Stimulated activated CD8-positive, alpha-beta memory T cell treated with anti-CD3 and anti-CD28 coated beads, Interleukin-7, amount 100 ng/mL, for 48 hours (primary cell): ENCODE measurements at regions not wholly inside any gene's neighbourhood (a gene's known extent, or its start where the extent isn't known, plus 50 kb on each side); places are given as distances from the start of the nearest gene placed in this dataset.

Experiments used
- DNase-seq, 2 donors: peaks; one replicate each; pipeline ENCODE4 v3.0.0-alpha.2; 2020; ENCODE audit warnings: low read depth in 1 of 2; ENCODE audit errors: extremely low read depth in 1 of 2

GRCh38 chr11:79902493-79902892 lies 461.7 kb upstream of the TENM4 start:
- no peak for DNase-seq

- no peak for DNase-seq
Observed at GRCh38 chr11:79897896-79898295, 457.1 kb upstream of the TENM4 start.

- no peak for DNase-seq
Observed at GRCh38 chr11:79896258-79896657, 455.4 kb upstream of the TENM4 start.

- DNase-seq: no peak
Observed at GRCh38 chr11:79894111-79894510, 453.3 kb upstream of the TENM4 start.

- no peak for DNase-seq
Observed at GRCh38 chr11:79890272-79890671, 449.4 kb upstream of the TENM4 start.

- DNase-seq: no peak
Observed at GRCh38 chr11:79864882-79865281, 424.1 kb upstream of the TENM4 start.

- DNase-seq: no peak
Observed at GRCh38 chr11:79860336-79860735, 419.5 kb upstream of the TENM4 start.

GRCh38 chr11:79857377-79858214 lies 416.8 kb upstream of the TENM4 start:
- no peak for DNase-seq

GRCh38 chr11:79852176-79852575 lies 411.3 kb upstream of the TENM4 start:
- DNase-seq: no peak

GRCh38 chr11:79845002-79845709 lies 404.3 kb upstream of the TENM4 start:
- no peak for DNase-seq

GRCh38 chr11:79834015-79834414 lies 393.2 kb upstream of the TENM4 start:
- no peak for DNase-seq

- no peak for DNase-seq
Observed at GRCh38 chr11:79830446-79830845, 389.6 kb upstream of the TENM4 start.

GRCh38 chr11:79829891-79830290 lies 389.1 kb upstream of the TENM4 start:
- no peak for DNase-seq

GRCh38 chr11:79822766-79823165 lies 381.9 kb upstream of the TENM4 start:
- DNase-seq: no peak

- no peak for DNase-seq
Observed at GRCh38 chr11:79813551-79813950, 372.7 kb upstream of the TENM4 start.

- DNase-seq: no peak
Observed at GRCh38 chr11:79809487-79809886, 368.7 kb upstream of the TENM4 start.

GRCh38 chr11:79807506-79807905 lies 366.7 kb upstream of the TENM4 start:
- DNase-seq: no peak

- no peak for DNase-seq
Observed at GRCh38 chr11:79796704-79797103, 355.9 kb upstream of the TENM4 start.

- no peak for DNase-seq
Observed at GRCh38 chr11:79794484-79795393, 353.9 kb upstream of the TENM4 start.

- no peak for DNase-seq
Observed at GRCh38 chr11:79794057-79794456, 353.2 kb upstream of the TENM4 start.

GRCh38 chr11:79786961-79787360 lies 346.1 kb upstream of the TENM4 start:
- no peak for DNase-seq
